ENCODE measurements at regions not wholly inside any gene's neighbourhood (a gene's known extent, or its start where the extent isn't known, plus 50 kb on each side); places are given as distances from the start of the nearest gene placed in this dataset.

- no peak for DNase-seq
- no peak overlapping the region for H3K4me2 ChIP-seq (ENCODE audit: unreplicated experiment)
- in situ Hi-C loops (cut with MboI): no loop called here
- H3K9me2 ChIP-seq (ENCODE audit: insufficient read depth): no peaks in the 10 kb centered on the region
- H3K9me3 ChIP-seq (ENCODE audit: low read depth): no peaks in the 10 kb centered on the region
- WGBS, 2 experiments (ENCODE audit: low coverage in 1 of 2, low lambda C conversion rate in 2 of 2, missing lambda C conversion rate in 2 of 2): 2 to 7% methylated on average over 3 of the region's 3 CpGs
- H3K27me3 ChIP-seq (replicated peaks; ENCODE audit: insufficient read depth): no peaks in the 10 kb centered on the region
- H3F3A ChIP-seq (ENCODE audit: insufficient read depth): no peaks in the 10 kb centered on the region
- TF ChIP-seq EZH2 (IDR thresholded peaks at IDR 0.05; ENCODE audit: insufficient read depth, poor library complexity, severe bottlenecking) (no peak), EZH2phosphoT487 (IDR thresholded peaks at IDR 0.05; ENCODE audit: insufficient read depth, low read depth) (no peak)
- H3K4me1 ChIP-seq (ENCODE audit: insufficient read depth): no peaks in the 10 kb centered on the region
- no peak overlapping the region for H3K9ac ChIP-seq
- no peaks in the 10 kb centered on the region for H4K20me1 ChIP-seq (ENCODE audit: insufficient read depth)
- no peaks in the 10 kb centered on the region for H3K36me3 ChIP-seq (ENCODE audit: low read depth)
- no peak overlapping the region for H2AFZ ChIP-seq
- H3K27ac ChIP-seq: no peak overlapping the region
- H3K79me2 ChIP-seq (ENCODE audit: insufficient read depth): no peaks in the 10 kb centered on the region
- H3K4me3 ChIP-seq: no peak overlapping the region
These were observed 84.7 kb upstream of the SOX5 start for GRCh38 chr12:24034160-24034559.

GRCh38 chr12:24027352-24027751 lies 77.9 kb upstream of the SOX5 start:
- Histone ChIP-seq H3K79me2 (ENCODE audit: insufficient read depth) (no peaks in the 10 kb centered on the region), H3F3A (ENCODE audit: insufficient read depth) (no peaks in the 10 kb centered on the region), H3K4me2 (ENCODE audit: unreplicated experiment) (no peak overlapping the region), H3K4me3 (no peak overlapping the region), H3K9me3 (ENCODE audit: low read depth) (no peaks in the 10 kb centered on the region), H3K36me3 (ENCODE audit: low read depth) (no peaks in the 10 kb centered on the region), H3K27ac (no peak overlapping the region), H3K9ac (no peak overlapping the region), H3K9me2 (ENCODE audit: insufficient read depth) (no peaks in the 10 kb centered on the region), H3K27me3 (replicated peaks; ENCODE audit: insufficient read depth) (no peaks in the 10 kb centered on the region), H4K20me1 (ENCODE audit: insufficient read depth) (no peaks in the 10 kb centered on the region), H3K4me1 (ENCODE audit: insufficient read depth) (no peaks in the 10 kb centered on the region), H2AFZ (no peak overlapping the region)
- 20 to 21% methylated on average over 3 of the region's 3 CpGs for WGBS, 2 experiments (ENCODE audit: low coverage in 1 of 2, low lambda C conversion rate in 2 of 2, missing lambda C conversion rate in 2 of 2)
- DNase-seq: no peak
- TF ChIP-seq EZH2 (IDR thresholded peaks at IDR 0.05; ENCODE audit: insufficient read depth, poor library complexity, severe bottlenecking) (no peak), EZH2phosphoT487 (IDR thresholded peaks at IDR 0.05; ENCODE audit: insufficient read depth, low read depth) (no peak)
- in situ Hi-C loops (cut with MboI): no loop called here

- Histone ChIP-seq H3K4me1 (ENCODE audit: insufficient read depth) (no peaks in the 10 kb centered on the region), H3K9me2 (ENCODE audit: insufficient read depth) (no peaks in the 10 kb centered on the region), H3K4me3 (no peak overlapping the region), H3K27ac (no peak overlapping the region), H3K36me3 (ENCODE audit: low read depth) (no peaks in the 10 kb centered on the region), H2AFZ (no peak overlapping the region), H3K27me3 (replicated peaks; ENCODE audit: insufficient read depth) (no peaks in the 10 kb centered on the region), H3F3A (ENCODE audit: insufficient read depth) (no peaks in the 10 kb centered on the region), H3K9me3 (ENCODE audit: low read depth) (no peaks in the 10 kb centered on the region), H3K4me2 (ENCODE audit: unreplicated experiment) (no peak overlapping the region), H3K79me2 (ENCODE audit: insufficient read depth) (no peaks in the 10 kb centered on the region), H4K20me1 (ENCODE audit: insufficient read depth) (no peaks in the 10 kb centered on the region), H3K9ac (no peak overlapping the region)
- TF ChIP-seq EZH2 (IDR thresholded peaks at IDR 0.05; ENCODE audit: insufficient read depth, poor library complexity, severe bottlenecking): no peak
- TF ChIP-seq EZH2phosphoT487 (IDR thresholded peaks at IDR 0.05; ENCODE audit: insufficient read depth, low read depth): no peak
- 41 to 47% methylated on average over 3 of the region's 3 CpGs for WGBS, 2 experiments (ENCODE audit: low coverage in 1 of 2, low lambda C conversion rate in 2 of 2, missing lambda C conversion rate in 2 of 2)
- DNase-seq: no peak
- in situ Hi-C loops (cut with MboI): no loop called here
These were observed 75.8 kb upstream of the SOX5 start for GRCh38 chr12:24025153-24025798.

GRCh38 chr12:24023081-24023480 lies 73.6 kb upstream of the SOX5 start:
- no peak for TF ChIP-seq EZH2phosphoT487 (IDR thresholded peaks at IDR 0.05; ENCODE audit: insufficient read depth, low read depth)
- TF ChIP-seq EZH2 (IDR thresholded peaks at IDR 0.05; ENCODE audit: insufficient read depth, poor library complexity, severe bottlenecking): no peak
- DNase-seq: no peak
- no peaks in the 10 kb centered on the region for H3K79me2 ChIP-seq (ENCODE audit: insufficient read depth)
- H3K9ac ChIP-seq: no peak overlapping the region
- H4K20me1 ChIP-seq (ENCODE audit: insufficient read depth): no peaks in the 10 kb centered on the region
- no peaks in the 10 kb centered on the region for H3K9me3 ChIP-seq (ENCODE audit: low read depth)
- no peak overlapping the region for H3K27ac ChIP-seq
- H3K4me3 ChIP-seq: no peak overlapping the region
- H3K36me3 ChIP-seq (ENCODE audit: low read depth): no peaks in the 10 kb centered on the region
- no peaks in the 10 kb centered on the region for H3K4me1 ChIP-seq (ENCODE audit: insufficient read depth)
- no peaks in the 10 kb centered on the region for H3K27me3 ChIP-seq (replicated peaks; ENCODE audit: insufficient read depth)
- in situ Hi-C loops (cut with MboI): no loop called here
- H3F3A ChIP-seq (ENCODE audit: insufficient read depth): no peaks in the 10 kb centered on the region
- no peak overlapping the region for H2AFZ ChIP-seq
- no peaks in the 10 kb centered on the region for H3K9me2 ChIP-seq (ENCODE audit: insufficient read depth)
- no peak overlapping the region for H3K4me2 ChIP-seq (ENCODE audit: unreplicated experiment)

- no peaks in the 10 kb centered on the region for H3K36me3 ChIP-seq (ENCODE audit: low read depth)
These were observed 71.7 kb upstream of the SOX5 start for GRCh38 chr12:24021164-24021502.

More at GRCh38 chr12:24021164-24021502, 71.7 kb upstream of the SOX5 start:
- Histone ChIP-seq H3K9ac (no peak overlapping the region), H3K27me3 (replicated peaks; ENCODE audit: insufficient read depth) (no peaks in the 10 kb centered on the region), H3K9me3 (ENCODE audit: low read depth) (no peaks in the 10 kb centered on the region), H3K4me1 (ENCODE audit: insufficient read depth) (no peaks in the 10 kb centered on the region), H3F3A (ENCODE audit: insufficient read depth) (no peaks in the 10 kb centered on the region), H3K27ac (no peak overlapping the region), H3K4me3 (no peak overlapping the region), H3K9me2 (ENCODE audit: insufficient read depth) (no peaks in the 10 kb centered on the region), H4K20me1 (ENCODE audit: insufficient read depth) (no peaks in the 10 kb centered on the region), H2AFZ (no peak overlapping the region), H3K4me2 (ENCODE audit: unreplicated experiment) (no peak overlapping the region), H3K79me2 (ENCODE audit: insufficient read depth) (no peaks in the 10 kb centered on the region)
- TF ChIP-seq EZH2 (IDR thresholded peaks at IDR 0.05; ENCODE audit: insufficient read depth, poor library complexity, severe bottlenecking) (no peak), EZH2phosphoT487 (IDR thresholded peaks at IDR 0.05; ENCODE audit: insufficient read depth, low read depth) (no peak)
- no peak for DNase-seq
- 40% methylated on average over 4 of the region's 4 CpGs for WGBS, 2 experiments (ENCODE audit: low coverage in 1 of 2, low lambda C conversion rate in 2 of 2, missing lambda C conversion rate in 2 of 2)
- in situ Hi-C loops (cut with MboI): no loop called here
